GM06990 (cell line): ENCODE measurements at regions not wholly inside any gene's neighbourhood (a gene's known extent, or its start where the extent isn't known, plus 50 kb on each side); places are given as distances from the start of the nearest gene placed in this dataset.

Source experiments
- DNase-seq: peaks from one replicate; pipeline ENCODE4 v3.0.0-alpha.2; 2011; ENCODE audit not compliant: insufficient read length; ENCODE audit errors: extremely low read depth
- H3K27me3 ChIP-seq: replicated peaks from 2 replicates; pipeline ENCODE4 v1.6.0; 2011; ENCODE audit warnings: low read length; ENCODE audit not compliant: control insufficient read depth, insufficient read depth
- H3K36me3 ChIP-seq: 2 replicates; pipeline ENCODE4 v1.5.1; 2011; ENCODE audit warnings: low read length; ENCODE audit not compliant: control insufficient read depth, insufficient read depth
- H3K4me3 ChIP-seq: replicated peaks from 2 replicates; pipeline ENCODE4 v1.5.1; 2011; ENCODE audit warnings: low read depth, mild to moderate bottlenecking, control low read depth, low read length
- TF ChIP-seq, protein P1 (sequence below): IDR thresholded peaks from 2 replicates; pipeline ENCODE4 v1.5.1; 2011; ENCODE audit warnings: low read length, control low read depth, mild to moderate bottlenecking, inconsistent platforms; ENCODE audit not compliant: insufficient read depth, poor library complexity, severe bottlenecking

GRCh38 chr18:24982831-24983230, 369.1 kb downstream of the ZNF521 start:
- H3K27me3 ChIP-seq: no peaks in the 10 kb centered on the region
- no peak overlapping the region for H3K4me3 ChIP-seq
- H3K36me3 ChIP-seq: no peaks in the 10 kb centered on the region
- DNase-seq: no peak
- TF ChIP-seq, protein P1, sequence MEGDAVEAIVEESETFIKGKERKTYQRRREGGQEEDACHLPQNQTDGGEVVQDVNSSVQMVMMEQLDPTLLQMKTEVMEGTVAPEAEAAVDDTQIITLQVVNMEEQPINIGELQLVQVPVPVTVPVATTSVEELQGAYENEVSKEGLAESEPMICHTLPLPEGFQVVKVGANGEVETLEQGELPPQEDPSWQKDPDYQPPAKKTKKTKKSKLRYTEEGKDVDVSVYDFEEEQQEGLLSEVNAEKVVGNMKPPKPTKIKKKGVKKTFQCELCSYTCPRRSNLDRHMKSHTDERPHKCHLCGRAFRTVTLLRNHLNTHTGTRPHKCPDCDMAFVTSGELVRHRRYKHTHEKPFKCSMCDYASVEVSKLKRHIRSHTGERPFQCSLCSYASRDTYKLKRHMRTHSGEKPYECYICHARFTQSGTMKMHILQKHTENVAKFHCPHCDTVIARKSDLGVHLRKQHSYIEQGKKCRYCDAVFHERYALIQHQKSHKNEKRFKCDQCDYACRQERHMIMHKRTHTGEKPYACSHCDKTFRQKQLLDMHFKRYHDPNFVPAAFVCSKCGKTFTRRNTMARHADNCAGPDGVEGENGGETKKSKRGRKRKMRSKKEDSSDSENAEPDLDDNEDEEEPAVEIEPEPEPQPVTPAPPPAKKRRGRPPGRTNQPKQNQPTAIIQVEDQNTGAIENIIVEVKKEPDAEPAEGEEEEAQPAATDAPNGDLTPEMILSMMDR: no peak

- DNase-seq: no peak
- no peak overlapping the region for H3K4me3 ChIP-seq
- H3K27me3 ChIP-seq: no peaks in the 10 kb centered on the region; the same call in 1 of the 2 replicates
- no peaks in the 10 kb centered on the region for H3K36me3 ChIP-seq
- TF ChIP-seq, protein P1: no peak
Observed at GRCh38 chr18:24983566-24984139, 368.3 kb downstream of the ZNF521 start.

- Histone ChIP-seq H3K27me3 (no peaks in the 10 kb centered on the region; the same call in 1 of the 2 replicates), H3K36me3 (no peaks in the 10 kb centered on the region), H3K4me3 (no peak overlapping the region)
- TF ChIP-seq, protein P1: no peak
- no peak for DNase-seq
Observed at GRCh38 chr18:24985586-24985985, 366.4 kb downstream of the ZNF521 start.

- H3K36me3 ChIP-seq: no peaks in the 10 kb centered on the region
- no peak overlapping the region for H3K4me3 ChIP-seq
- no peaks in the 10 kb centered on the region; the same call in 1 of the 2 replicates for H3K27me3 ChIP-seq
- TF ChIP-seq, protein P1: no peak
- DNase-seq: no peak
Observed at GRCh38 chr18:24986666-24987302, 365.2 kb downstream of the ZNF521 start.

GRCh38 chr18:24987303-24988252, 364.4 kb downstream of the ZNF521 start:
- DNase-seq: no peak
- H3K27me3 ChIP-seq: no peaks in the 10 kb centered on the region; the same call in 1 of the 2 replicates
- TF ChIP-seq, protein P1: no peak
- H3K36me3 ChIP-seq: no peaks in the 10 kb centered on the region
- H3K4me3 ChIP-seq: no peak overlapping the region
